HL-60 (cell line): ENCODE measurements at regions not wholly inside any gene's neighbourhood (a gene's known extent, or its start where the extent isn't known, plus 50 kb on each side); places are given as distances from the start of the nearest gene placed in this dataset.

Experiments used
- DNase-seq, 2 experiments: peaks; one replicate each; pipeline ENCODE4 v3.0.0-alpha.2; 2010 to 2020; ENCODE audit warnings: low read depth in 1 of 2, low spot score in 1 of 2
- H3K27ac ChIP-seq: fragments of 250-450 bp; sonication (Bioruptor Pico); replicated peaks from 2 replicates; pipeline ENCODE4 v1.5.1; 2020; ENCODE audit warnings: mild to moderate bottlenecking, moderate library complexity
- H3K27me3 ChIP-seq: fragments of 250-450 bp; sonication (Bioruptor Pico); 2 replicates; pipeline ENCODE4 v1.5.1; 2021; ENCODE audit warnings: mild to moderate bottlenecking, moderate library complexity; ENCODE audit not compliant: insufficient read depth, poor library complexity, severe bottlenecking
- H3K4me3 ChIP-seq: replicated peaks from 2 replicates; pipeline ENCODE4 v1.5.1; 2011; ENCODE audit warnings: mild to moderate bottlenecking, control low read depth, low read length; ENCODE audit not compliant: insufficient read depth
- CTCF ChIP-seq: IDR thresholded peaks from one replicate; pipeline ENCODE4 v1.5.1; 2011; ENCODE audit warnings: low read length, control low read depth, inconsistent platforms; ENCODE audit not compliant: insufficient read depth
- GABPA ChIP-seq: IDR thresholded peaks from 2 replicates; pipeline ENCODE4 v1.6.1; 2012; ENCODE audit warnings: low read depth
- POLR2AphosphoS5 ChIP-seq: IDR thresholded peaks from 2 replicates; pipeline ENCODE4 v1.6.1; 2012; ENCODE audit warnings: low read depth
- REST ChIP-seq: IDR thresholded peaks from 2 replicates; pipeline ENCODE4 v1.6.1; 2012; ENCODE audit warnings: low read depth; ENCODE audit not compliant: insufficient replicate concordance
- SPI1 ChIP-seq: IDR thresholded peaks from 2 replicates; pipeline ENCODE4 v1.6.1; 2012; ENCODE audit warnings: low read depth, mild to moderate bottlenecking, borderline replicate concordance

GRCh38 chr10:78966182-78966787 is 102.5 kb upstream of the ZMIZ1 start:
- no peak for TF ChIP-seq CTCF
- no peak for TF ChIP-seq POLR2AphosphoS5
- TF ChIP-seq SPI1 = no peak
- TF ChIP-seq GABPA = no peak
- no peak for TF ChIP-seq REST
- no peaks in the 10 kb centered on the region for H3K27me3 ChIP-seq
- no peak overlapping the region for H3K4me3 ChIP-seq
- DNase-seq = no peak
- H3K27ac ChIP-seq = no peak overlapping the region

GRCh38 chr10:78966844-78967488 is 101.8 kb upstream of the ZMIZ1 start:
- Histone ChIP-seq H3K27me3 (no peaks in the 10 kb centered on the region), H3K4me3 (no peak overlapping the region), H3K27ac (no peak overlapping the region)
- TF ChIP-seq POLR2AphosphoS5 (no peak), GABPA (no peak), SPI1 (no peak), REST (no peak), CTCF (no peak)
- no peak for DNase-seq

GRCh38 chr10:78968300-78968942 is 100.3 kb upstream of the ZMIZ1 start:
- TF ChIP-seq GABPA = no peak
- TF ChIP-seq SPI1 = no peak
- no peak for TF ChIP-seq CTCF
- TF ChIP-seq REST = no peak
- no peak for TF ChIP-seq POLR2AphosphoS5
- Histone ChIP-seq H3K4me3 (no peak overlapping the region), H3K27ac (no peak overlapping the region), H3K27me3 (no peaks in the 10 kb centered on the region)
- no peak for DNase-seq
